GM03348 (cell line): ENCODE measurements at regions not wholly inside any gene's neighbourhood (a gene's known extent, or its start where the extent isn't known, plus 50 kb on each side); places are given as distances from the start of the nearest gene placed in this dataset.
A peak's percentile ranks its signal among the peaks of the same experiment; 100 is the strongest.

Experiments
- DNase-seq: peaks from one replicate; pipeline ENCODE4 v3.0.0; 2012; ENCODE audit warnings: low spot score

DNA sequence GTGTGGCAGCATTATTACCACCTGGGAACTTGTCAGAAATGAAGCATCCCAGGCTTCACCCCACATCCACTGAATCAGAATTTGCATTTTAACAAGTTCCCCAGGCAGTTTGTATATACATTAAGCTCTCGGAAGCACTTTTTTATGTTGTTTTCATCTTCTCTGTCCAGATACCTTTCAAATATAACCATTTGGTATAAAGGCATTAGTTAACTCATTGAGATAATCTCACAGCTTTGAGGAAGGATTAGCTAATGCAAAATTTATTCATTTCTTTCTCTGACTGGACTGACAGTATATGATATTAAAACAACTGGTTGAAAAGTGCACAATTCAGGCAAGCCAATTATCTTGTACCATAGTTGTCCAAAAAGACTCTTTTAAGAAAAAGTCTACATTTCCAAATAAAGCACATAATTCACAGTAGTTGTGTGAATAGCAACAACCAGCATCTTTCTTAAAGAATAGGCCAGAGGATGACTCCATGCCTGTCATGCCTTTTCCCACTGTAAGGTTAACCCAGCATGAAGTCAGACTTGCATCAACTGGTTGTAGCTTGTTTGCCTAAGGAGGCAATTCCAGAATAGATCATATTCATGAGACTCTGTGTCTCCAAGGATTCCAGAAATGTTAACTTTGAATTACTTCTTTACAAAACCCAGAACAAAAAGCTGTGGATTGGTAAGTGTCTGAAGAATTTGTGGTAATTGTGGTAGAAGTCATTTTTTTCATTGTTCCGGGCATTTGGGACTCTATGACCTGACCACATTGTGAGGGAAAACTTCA, 254.3 kb upstream of the SESN3 start:
- DNase-seq = peak; percentile 72

DNA sequence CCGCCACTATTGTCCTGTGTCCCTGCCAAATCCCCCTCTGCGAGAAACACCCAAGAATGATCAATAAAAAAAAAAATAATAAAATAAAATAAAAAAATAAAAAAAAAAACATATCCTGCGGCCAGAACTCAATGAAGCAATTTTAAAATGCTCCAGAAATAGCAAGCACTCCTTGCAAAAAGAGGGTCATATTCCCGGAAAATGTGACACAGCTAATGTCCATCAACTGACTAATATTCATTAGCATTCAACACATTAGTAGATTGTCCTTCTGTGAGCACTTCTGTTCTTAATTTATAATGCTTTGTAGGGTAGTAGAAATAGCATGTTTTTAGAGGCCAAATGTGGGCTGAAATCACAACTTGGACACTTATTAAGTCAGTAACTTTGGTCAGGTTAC, 252.3 kb upstream of the SESN3 start:
- peak; percentile 57 for DNase-seq

DNA sequence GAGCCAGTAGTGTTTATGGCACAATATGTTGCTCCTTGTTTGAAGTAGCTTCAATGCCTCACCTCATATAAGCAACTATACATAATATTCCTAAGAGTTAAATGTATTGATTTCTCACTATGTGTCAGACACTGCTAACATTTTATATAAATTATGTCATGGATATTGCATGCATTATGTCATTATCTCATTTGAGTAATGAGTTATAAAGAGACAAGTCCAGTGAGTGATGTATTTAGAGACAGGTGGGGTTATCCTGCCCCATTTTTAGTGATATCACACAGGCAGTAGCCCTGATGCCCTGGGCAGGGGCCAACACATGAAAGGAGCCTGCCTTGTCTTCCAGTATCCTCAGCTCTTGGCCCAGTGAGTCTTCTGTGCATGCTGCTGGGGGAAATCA, 247.0 kb upstream of the SESN3 start:
- no peak for DNase-seq

DNA sequence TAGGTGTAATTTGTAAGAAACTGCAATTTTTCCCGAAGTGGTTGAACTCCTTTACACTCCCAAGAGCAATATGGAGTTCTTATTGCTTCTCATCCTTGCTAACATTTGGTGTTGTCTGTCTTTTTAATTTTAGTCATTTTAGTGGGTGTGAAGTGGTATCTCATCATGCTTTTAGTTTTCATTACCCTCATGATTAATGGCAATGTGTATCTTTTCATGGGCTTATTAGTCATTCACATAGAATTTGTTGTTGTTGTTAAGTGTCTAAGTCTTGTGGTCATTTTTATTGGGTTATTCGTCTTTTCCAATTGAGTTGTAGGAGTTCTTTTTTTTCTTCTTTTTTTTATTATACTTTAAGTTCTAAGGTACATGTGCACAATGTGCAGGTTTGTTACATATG, 238.3 kb upstream of the SESN3 start:
- DNase-seq = no peak

DNA sequence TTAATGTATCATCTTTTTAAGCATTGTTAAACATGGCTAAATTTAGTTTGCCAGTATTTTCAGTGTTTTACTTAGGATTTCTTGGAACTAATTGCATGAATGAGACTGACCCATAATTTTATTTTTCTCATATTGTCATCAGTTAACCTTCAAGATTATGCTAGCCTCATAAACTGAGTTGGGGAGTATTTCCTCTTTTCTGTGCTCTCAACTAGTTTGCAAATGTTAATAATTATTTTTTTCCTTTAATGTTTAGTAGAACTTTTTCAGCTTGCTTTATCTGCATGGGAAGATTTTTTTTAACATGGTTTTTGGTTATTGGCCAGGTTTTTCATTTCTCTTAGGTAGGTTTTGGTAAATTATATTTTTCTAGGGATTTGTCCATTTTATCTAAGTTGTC, 235.4 kb upstream of the SESN3 start:
- no peak for DNase-seq

DNA sequence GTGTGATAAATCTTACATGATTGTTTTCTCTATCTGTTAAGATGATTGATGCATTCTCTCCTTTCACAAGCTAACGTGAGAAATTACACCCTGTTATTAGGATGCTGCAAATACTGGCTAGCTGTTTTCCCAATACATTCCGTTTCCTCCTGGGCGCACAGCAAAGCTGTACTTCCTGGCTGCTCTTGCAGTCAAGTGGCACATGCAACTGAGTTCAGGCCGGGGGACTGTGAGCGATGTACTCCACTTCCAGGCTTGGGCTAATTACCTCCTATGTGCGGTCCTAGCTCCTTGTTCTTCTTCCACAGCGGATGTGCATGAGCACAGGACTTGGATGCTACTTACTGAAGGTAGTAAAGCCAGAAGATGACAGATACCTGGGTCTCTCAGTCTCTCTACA, 234.9 kb upstream of the SESN3 start:
- no peak for DNase-seq

DNA sequence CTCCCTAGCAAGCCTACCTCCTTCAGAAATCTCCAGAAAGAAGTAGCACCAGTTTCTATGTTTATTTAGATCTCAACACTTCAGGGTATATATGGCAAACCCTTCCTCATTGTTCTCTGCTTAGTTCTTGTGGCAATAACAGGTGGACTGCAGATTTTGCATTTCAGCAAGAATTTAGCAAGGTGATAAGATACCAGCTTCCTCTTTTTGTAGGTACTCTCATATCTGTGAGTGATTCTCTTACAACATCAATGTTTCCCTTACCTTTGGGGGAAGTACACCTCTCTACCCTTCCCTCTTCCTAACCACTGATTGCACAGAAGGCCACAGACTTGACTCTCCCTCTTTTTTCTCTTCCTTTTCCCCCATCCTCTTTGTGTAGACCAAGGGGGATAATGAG, 230.9 kb upstream of the SESN3 start:
- no peak for DNase-seq

DNA sequence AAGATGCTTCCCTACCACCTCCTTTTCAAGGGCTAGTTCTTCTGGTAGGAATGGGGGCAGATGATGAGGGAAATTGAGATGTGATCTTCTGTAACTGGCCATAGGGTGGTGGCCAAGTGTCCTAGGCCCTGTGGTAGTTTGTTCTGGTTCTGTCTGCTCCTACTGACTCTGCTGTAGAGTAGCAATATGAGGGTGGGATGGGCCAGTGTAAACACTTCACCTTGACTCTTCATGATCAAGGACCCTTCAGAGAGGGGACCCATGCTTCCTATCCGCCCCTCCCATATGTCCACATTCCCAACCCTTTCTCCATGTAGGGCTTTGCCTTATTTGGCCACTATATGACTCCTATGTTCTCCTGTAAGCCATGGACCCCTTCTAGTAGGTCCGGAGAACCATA, 230.3 kb upstream of the SESN3 start:
- DNase-seq = no peak

DNA sequence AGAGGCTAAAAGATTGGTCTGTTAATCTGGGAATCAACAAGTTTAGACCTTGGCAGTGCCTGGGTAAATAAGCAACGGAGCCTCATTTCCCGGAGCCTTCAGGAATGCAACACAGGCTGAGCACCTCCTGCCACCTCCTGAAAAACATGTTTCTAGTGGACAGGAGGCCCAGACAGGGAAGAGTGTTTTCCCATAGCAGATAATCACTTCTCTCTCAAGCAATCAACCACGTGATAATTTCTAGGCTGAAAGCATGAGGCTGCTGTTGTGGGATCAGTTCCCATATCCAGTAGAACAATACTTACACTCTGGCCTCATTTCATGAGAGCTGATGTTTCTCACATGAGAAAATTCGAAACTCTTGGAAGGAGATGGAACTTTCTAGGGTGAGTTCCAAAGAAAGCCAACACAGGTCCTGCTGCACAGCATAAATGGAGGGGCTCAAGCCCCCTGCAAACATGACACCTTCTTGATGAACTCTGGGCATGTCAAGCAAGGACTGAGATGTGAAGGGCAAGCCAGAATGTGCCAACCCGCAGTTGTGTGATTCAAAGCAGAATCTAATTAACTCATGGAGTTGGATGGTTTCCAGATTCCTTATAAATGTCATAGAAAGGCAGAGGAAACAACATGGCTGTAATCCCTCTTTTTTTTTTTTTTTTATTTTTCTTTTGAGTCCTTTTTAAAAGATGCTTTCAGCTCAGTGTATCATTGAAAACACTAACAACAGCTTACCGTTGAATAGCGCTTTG, 228.5 kb upstream of the SESN3 start:
- peak; percentile 32 for DNase-seq

DNA sequence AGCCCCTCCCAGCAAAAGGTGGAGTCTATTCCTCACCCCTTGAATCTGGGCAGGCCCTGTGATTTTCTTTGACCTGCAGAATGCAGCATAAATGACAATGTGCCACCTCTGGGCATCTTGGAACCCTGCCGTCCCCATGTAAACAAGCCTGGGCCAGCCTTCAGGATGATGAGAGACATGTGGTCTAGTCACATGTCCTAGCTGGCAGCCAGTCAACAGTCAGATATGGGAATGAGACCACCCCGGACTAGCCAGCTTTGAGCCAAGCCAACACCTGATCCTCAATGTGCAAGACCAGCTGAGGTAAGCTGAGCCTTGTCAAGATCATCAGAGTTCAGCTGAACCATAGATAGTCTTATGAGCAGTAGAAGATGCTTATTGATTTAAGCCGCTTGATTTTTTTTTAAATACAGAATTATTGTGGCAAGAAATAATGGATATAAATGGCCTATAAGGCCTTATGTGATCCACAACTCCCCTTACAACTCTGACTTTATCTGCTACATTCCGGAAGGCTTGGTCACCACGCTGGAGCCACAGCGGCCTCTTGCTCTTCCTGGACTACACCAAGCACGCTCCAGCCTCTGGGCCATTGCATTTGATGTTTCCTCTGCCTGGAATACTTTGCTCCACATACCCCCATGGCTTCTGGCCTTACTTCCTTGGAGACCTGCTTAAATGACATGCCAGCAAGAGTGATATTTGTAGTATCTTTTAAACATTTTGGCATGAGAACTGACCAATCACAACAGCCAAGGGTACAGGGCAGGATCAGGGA, 225.9 kb upstream of the SESN3 start:
- DNase-seq = no peak

DNA sequence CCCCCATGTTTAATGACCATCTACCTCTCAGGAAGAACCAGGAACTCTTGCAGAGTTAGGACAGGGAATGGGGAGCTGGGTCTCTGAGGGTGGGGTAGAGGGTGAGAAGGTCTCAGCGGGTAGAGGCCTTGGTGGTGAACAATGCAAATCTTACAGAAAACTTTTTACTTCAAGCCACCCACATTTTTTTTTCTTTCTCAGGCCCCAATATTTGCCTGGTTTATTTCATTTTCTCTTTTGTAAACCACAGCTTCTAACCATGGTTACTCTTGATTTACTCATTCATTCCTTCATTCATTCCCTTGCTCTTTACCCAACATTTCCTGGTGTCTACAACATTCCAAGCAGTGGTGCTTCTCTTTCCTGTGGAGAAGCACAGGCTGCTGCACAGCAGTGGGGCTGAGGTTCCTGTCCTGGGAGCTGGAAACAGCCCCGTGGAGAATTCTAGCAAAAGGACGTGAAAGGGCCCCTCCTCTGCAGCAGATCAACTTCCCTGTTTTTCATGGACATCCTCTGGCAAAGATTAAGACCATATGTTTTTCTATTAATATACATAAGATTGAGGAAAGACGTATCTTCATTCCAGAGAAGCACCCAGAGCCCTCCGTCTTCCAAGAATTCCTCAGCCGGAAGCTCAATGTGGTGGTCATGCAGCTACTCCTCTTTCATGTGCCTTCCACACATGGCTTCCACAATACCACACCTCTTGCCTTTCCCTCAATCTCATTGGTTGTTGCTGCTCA, 224.4 kb upstream of the SESN3 start:
- no peak for DNase-seq

DNA sequence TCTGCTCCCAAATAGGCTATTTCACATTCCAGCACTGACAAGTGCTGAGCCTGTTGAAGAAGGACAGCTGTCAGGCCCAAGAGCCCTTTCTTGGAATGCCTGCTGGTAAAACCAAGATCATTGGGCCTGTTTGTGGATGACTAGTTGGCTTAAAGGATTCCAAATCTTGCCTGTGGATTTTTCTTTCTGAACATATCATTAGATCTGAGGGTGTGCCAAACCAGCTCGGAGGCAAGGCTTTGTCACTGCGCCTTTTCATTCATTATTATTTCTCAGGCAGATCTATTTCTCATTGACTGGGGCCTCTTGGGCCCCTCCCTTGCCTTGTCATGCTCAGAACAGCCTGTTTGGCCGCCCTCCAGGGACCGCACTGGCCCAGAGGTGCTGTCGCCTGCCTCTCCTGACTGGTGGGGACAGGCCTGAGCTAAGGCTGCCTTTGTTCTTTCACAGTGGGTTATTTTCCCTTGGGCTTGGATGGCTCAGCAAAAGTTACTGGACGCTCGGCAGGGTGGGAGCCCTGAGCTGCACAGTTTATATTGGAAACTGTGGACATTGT, 222.7 kb upstream of the SESN3 start:
- no peak for DNase-seq

DNA sequence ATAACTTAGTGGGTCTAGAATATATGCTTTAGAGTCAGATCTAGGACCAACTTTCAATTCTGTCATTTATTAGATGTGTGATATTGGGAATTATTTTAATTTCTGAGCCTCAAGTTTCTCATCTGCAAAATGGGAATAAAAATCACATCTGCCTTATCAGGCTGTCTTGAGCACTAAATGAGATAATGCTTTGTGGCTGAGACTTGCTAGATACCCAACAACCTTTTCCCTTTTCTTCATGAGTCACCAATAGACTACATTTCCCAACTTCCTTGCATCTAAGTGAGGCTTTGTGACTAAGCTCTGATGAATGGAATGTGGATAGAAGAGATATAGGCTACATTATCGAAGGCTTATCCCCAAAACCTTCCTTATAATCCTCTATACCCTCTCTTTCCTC, 220.7 kb upstream of the SESN3 start:
- DNase-seq = peak; percentile 61

DNA sequence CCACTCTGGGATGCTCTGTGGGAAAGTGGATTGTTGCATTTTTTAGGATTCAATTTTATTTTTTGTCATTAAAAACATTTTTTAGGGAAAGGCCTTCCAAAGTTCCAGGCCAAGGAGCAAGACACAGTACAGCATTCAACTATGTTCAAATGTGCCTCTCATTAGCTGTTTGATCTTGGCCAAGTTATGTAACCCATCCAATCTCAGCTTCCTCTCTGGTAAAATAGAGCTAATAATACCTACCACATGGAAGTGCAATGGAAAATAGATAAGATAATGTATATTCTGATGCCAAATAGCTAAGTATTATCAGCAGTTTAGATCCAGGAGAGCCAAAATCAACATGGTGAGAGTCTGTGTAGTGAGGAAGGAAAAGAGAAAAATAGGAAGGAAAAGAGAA, 220.3 kb upstream of the SESN3 start:
- no peak for DNase-seq

DNA sequence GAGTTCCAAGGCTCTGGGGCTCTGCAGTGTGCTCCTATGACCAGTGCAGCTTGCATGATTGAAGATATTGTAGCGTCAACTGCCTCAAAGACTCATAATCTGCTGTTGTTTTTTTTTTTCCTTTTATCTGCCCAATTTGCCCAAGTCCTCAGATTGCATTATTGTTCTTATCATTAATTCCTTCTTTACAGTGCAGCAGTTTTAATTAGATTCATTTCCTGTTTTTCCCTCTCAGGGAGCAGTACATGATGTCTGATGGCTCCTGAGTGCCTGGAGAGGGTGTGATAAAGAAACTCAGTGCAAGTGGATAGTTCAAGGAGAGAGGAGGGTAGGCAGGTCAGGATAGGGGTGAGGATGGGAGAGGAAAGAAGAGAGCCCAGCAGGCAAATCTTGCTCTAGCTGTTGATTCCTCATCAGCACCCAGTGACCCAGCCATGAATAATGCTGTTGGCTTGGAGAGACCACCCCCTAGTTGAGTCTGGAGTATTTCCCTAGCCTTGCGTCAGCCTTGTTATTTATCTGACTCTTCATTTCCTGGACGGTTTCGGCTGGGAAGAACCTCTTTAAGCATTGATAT, 219.6 kb upstream of the SESN3 start:
- DNase-seq = peak; percentile 64

DNA sequence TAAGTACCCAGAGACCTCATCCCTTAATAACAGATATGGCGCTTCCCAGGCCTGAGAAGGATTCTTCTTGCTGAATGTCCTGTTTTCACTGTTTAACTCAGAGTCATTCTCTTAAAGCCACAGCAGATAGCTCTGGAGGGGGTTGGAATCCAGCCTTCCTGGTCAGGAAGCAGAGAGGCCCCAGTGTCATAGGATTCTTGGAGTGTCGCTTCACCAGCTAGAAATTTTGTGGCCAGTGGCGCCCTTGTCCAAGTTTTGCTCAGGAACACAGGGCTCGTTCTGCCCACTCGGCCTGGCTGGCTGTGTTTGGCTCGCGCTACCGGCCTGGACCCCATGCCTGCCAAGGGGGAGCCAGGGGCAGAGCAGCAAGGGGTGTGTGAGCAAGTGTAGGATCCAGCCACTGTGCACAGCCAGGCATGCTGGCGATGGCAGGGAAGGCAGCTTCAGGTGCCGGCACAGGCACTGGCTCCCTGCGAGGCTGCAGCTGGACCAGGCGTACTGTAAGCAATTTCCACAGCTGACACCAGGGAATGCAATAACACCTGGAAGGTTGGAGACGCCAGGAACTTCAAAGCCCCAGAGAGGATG, 214.8 kb upstream of the SESN3 start:
- DNase-seq = no peak

DNA sequence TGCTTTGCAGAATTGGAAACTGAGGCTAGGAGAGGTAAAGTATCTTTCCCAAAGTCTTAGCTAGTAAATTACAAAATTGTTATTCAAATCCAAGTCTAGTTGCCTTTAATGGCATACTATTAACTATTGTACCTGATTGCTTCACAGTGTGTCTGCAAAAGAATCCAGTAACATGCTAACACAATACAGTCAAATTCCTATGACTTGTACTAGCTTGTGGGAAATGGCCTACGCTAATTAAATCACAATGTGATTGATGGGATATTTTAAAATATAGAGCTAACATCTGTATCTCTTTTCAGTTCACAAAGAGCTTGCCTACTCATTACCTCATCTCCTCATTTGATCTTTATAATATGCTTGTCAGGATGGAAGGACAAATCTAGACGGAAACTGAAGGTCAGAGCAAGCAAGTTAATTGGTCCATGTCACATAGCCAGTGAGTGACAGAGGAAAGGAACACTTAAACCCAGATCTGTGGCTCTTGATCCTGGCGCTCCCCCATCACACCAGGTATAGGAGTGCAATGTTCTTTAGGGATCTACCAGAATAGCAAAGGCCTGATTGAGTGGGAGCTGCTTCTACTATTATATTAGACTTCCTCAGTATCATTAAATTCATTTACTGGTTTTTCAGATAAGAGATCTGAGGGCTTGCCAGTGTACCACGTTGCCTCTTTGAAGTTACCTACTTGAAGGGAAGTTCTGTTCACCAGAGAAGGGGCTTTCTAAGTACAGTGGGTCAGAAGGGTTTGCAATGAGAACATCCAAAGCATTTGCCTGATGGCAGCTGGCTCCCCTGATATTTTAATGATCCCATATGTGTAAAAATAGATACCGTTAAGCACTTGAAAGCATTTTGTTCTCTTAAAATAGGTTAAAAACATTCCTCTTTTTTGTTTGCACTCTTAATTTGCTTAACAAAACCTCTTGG, 213.6 kb upstream of the SESN3 start:
- no peak for DNase-seq

DNA sequence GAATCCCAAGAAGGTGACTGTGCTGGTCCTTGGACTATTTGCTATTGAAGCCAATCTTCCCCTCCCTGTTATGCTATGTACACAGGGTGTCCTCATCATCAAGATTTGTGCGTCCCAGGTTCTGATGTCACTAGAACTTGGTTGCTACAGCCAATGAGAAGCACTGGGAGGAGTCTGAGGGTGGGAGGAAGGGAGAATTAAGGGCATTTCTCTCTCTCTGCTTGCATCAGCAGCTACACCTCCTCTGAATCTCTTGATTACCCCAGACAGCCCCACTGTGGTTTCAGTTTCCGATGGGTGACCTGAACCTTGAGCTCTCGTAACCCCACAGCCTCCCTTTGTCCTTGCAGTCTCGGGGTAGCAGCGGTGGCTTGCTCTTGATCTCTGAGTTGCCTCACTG, 212.4 kb upstream of the SESN3 start:
- no peak for DNase-seq

DNA sequence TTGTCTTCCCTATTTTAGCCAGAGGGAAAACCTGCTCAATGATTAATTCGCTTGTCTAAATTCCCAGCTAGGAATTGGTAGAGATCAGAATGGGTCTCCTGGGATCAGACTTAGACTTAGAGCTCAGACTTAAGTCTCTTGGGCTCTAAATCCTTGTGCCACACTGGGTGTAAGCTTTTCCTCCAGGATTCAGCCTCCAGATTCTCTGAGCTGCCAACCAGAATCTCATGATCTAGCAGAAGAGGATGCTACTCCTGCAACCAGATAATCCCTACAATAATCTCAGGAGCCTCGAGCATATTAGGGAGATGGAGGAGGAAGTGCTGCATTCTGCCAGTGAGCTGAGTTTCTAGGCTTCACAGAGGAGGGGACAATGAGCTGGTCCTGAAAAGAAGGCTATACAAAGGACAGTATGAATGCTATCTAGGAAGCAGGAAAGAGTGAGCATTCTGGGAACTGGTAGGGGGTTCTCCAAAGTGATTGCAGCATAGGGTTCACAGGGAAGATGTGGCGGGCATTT, 211.6 kb upstream of the SESN3 start:
- DNase-seq = no peak
